NCI-H2171 treated with DMSO at 0.1 percent for 48 hours (cell line): ENCODE measurements at regions not wholly inside any gene's neighbourhood (a gene's known extent, or its start where the extent isn't known, plus 50 kb on each side); places are given as distances from the start of the nearest gene placed in this dataset.
"Not testable (repeated sequence)": the region's sequence is repeated elsewhere in the genome, so short reads cannot be mapped to it uniquely, and the experiment has no call there.

ENCODE experiments used
- DNase-seq: peaks from one replicate; lab custom pipeline; 2025; lab: John Stamatoyannopoulos, UW

DNA sequence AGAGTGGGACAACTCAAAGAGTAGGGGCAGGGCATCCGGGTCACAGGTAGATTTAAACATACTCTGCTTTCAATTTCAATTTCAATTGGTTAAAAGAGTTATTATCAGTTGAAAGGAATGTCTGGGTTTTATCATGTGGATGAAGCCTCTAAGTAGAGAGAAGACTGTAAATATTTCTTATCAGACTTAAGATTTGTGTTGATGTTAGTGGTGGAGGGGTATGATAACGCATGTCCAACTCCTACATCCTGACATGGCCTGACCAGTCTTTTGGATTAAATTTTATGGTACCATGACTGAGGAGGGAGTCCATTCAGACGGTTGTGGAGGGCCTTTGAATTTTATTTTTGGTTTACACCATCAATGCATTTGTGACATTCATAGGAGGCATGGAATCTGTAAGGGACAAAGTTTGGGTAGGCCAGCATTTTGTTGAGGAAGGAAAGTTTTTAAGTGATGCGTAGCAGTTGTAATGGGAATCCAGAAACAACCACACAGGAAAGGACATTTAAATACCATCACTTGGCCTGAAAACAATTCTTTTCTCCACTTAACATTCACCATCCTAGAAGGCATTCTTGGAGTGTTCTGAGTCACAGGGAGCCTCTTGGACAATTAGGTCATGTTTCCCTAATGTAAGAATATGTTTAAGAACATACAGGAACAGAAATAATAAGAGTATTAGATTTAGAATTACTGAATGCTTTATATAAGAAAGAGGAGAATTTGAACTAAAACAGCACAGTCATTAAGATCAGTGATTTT is 371.9 kb downstream of the ATP23 start:
- no peak for DNase-seq

DNA sequence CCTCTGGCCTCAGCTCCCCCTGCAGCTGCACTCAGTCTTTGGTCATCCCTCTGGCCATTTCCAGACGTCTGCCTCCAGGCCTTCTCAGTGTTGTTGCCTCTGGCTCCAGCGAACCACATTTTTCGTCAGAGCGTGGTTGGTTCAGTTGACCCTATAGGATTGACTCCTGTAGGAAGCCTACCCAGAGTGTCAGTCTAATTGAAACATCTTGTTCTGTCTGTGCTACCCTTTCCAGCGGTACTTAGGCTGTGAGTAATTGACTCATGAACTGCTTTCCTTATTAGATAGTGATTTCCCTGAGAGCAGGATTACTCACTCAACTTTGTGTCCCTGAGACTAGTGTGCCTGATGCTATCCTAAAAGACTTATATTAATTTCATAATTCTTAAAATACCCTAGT is 373.2 kb downstream of the ATP23 start:
- no peak for DNase-seq

DNA sequence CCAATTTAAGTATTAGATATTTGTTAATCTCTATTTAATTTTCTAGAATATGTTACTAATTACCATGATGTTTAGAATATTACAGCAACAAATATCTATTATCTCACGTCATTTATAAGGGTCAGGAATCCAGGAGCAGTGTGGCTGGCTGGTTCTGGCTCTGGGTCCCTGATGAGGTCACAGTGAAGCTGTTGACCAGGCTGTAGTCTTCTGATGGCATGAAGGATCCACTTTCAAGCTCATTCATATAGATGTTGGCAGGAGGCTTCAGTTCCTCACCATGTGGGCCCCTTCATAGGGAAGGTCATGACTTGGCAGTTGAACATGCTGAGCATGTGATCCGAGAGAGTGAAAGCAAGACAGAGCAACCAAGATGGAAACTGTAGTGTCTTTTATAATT is 375.6 kb downstream of the ATP23 start:
- DNase-seq, result no peak

DNA sequence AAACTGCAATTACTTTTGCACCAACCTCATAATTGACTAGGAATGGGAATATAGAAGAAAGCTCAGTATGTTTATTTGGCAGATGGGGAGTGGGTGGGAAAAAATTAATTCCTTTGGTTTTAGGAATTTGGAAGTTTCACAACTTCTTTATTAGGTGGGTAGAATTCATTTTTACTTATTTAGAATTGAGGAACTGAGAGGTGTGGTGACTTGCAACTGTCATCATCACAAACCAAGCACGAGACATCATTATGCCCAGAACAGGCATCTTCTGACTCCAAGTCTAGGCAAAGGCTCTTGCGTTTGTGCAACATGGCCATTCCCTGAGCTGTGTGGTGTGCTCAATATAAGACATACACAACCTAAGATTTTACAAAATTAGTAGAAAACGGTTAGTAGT is 380.0 kb downstream of the ATP23 start:
- DNase-seq, result no peak

DNA sequence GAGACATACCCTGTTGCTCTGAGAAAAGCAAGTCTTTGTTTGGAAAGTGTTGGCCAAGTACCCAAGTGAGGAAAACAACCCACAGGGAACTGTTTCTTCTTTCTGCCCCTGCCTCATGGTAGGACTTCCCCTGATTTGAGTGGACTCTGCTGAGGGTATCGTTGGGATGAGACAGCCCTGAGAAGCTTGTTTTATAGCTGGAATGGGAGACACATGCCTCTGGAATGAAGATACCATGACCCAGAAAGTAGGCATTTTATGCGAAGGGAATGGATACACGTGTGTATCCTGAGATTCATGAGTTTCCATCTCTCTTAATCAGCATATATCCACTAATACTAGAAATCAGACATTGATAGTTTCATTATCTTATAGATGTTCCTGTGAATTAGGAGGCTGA is 382.3 kb downstream of the ATP23 start:
- DNase-seq, result no peak

DNA sequence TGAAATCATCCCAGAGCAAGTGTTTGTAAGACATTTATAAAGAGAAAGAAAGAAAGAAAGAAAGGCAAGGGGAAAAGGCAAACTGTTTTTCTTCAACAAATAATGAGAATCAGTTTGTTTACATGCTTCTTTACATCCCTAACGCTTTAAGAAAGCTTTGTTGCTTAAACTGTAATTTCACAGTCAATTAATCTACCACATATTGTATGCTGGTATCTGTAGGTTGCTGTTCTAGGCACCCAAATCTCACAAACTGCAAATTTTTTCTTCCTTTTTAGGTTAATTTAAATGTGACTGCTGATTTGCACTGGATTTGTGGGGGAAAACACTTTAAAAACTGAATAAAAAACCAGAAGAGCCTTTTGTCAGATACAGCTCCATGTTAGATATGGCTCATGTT is 384.2 kb downstream of the ATP23 start:
- no peak for DNase-seq

DNA sequence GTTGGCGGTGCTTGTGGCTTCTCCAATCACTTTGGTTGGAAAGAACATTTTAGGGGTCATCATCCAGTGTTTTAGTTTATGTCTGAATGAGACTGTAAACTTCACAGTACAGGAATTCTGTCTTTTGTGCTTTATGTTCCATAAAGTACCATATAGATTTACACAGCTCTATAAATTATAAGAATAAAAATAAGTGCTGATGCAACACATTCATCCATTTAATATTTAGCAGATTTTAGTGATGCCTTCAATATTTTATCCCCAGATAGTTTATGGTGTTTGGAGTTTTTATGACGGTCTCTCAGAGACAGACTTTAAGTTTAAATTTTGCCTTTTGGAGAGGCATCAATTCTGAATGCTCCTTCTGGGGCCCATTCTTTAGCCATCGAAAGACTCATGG is 385.2 kb downstream of the ATP23 start:
- no peak for DNase-seq

DNA sequence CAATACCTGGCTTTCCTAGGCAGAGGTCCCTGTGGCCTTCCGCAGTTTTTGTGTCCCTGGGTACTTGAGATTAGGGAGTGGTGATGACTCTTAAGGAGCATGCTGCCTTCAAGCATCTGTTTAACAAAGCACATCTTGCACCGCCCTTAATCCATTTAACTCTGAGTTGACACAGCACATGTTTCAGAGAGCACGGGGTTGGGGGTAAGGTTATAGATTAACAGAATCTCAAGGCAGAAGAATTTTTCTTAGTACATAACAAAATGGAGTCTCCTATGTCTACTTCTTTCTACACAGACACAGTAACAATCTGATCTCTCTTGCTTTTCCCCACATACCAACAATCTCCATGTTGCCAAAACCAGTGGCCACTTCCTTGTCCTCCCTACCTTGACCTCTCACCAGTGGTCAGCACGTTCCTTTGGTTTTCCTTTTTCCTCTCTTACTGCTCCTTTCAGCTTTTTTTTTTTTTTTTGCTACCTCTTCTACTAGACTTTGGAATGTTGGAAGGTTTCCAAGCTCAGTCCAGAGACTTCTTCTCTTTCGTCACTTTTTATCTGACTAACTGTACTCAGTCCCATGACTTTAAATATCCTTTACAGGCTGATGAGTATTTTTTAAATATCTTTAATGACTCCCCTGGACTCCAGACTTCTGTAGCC is 395.3 kb downstream of the ATP23 start:
- not testable (repeated sequence) for DNase-seq

DNA sequence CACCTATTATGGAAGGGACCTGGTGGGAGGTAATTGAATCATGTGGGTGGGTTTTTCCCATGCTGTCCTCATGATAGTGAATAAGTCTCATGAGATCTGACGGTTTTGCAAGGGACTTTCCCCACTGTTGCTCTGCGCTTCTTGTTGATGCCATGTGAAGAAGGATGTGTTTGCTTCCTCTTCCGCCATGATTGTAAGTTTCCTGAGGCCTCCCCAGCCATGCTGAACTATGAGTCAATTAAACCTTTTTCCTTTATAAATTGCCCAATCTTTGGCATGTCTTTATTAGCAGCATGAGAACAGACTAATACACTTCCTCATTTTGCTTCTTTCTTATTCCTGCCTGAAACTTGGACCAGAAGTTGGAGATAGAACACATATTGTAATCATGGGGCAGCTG is 396.2 kb downstream of the ATP23 start:
- not testable (repeated sequence) for DNase-seq

DNA sequence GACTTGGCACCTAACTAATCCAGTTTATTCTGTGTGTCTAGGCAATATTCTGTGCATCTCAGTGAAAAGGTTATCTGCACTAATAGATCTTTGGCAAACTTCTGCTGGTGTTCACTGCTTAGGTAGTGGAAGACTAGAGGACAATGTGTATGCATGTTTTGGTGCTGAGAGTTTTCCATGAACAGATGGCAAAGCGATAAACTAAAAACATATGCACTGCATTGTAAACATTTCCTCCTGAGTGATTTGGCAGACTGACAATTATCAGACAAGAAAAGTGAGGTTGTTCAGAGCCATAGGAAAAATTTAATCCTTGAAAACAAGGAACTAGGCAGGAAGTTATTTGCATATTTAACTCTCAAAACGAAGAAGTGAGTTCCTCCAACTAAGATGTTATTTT is 400.4 kb downstream of the ATP23 start:
- peak; percentile 97 for DNase-seq

DNA sequence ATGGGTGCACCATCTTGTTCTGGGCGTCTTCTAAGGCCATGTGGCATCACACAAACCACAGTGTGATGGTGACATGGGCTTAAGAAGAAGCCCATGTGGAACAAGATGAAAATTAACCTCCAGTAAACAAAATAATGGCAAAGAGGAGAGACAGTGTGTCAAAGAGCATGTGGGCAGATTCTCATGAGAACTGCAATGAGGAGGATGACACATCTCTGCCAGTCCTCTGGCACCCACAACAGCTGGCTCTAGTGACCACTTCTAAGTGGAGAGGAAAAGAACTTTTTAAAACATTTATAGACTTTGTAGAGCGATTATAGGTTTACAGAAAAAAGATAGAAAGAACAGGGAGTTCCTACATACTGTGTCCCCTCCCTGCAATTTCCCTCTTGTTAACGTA is 401.4 kb downstream of the ATP23 start:
- DNase-seq, result no peak

DNA sequence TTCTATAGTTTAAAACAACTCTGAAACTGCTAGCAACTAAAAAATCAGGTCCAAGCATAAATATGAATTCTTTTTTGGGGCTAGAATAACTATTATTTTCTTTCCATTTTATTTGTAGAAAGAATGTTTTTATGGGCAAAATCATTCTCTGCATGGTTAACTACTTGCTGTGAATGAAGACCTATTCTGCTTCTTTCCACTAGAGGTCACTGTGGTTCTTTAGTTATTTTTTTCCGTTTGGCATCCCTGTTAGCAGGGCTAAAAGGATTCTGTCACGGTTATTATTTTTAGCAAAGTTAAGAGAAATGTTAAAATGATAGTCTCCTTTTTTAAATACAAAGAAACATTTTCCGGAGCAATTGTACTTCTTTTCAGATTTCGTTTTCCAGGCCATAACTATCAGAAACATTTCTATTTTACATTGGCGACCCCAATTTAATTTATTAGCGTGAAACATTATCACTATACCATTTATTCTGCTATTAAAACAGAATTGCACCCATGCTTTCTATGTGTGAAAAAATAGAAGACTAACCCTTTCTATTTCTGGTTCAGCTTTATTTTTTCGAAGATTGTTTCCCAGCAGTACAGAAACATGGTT is 404.8 kb downstream of the ATP23 start:
- peak; percentile 77 for DNase-seq

DNA sequence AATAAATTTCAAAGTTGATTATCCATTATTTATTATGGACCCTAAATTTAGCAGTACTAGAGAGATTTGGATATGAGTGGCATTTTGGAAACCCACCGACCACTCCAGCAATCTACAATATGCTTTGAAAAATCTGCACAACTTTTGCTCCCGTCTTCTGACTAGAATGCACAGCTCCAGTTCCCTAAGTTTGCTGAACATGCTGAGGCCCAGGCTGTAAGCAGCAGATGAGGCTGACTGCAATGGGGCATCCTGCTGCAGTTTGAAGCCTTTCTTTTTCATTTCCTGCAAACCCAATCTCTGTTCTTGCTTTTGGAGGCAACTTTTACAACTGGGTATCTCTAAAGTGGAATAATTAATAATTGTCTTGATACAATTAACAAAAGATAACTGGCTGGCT is 405.8 kb downstream of the ATP23 start:
- no peak for DNase-seq

DNA sequence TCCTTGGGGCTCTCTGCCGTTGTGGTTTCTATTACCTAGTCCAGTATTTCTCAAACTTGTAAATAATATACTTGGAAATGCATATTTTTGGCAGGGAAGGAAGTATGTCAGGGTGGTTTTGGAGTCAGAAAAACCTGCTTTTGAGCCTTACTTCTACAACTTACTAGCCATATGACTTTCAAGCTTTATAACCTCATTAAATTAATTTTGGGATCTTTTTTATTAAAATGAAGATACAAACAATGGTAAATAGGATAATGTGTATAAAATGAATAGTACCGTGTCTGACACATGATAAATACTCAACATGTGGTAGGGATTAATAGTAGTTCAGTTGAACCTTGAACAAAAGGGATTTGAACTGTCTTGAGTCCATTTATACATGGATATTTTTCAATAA is 406.3 kb downstream of the ATP23 start:
- no peak for DNase-seq

DNA sequence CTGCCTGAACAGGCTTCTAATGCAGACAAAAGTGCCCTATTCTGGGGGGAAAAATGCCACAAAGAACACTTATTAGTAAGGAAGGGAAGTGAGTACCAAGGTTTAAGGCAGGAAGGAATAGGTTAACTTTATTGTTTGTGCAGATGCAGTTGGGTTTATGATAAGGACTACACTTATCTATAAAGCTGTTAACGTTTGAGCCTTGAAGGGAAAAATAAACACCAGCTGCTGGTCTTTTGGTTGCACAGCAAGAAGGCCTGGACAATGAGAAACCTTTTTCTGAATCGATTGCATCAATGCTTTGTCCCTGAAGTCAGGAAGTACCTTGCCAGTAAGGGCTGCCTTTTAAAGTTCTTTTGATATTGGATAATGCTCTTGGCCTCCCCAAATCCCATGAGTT is 407.8 kb downstream of the ATP23 start:
- DNase-seq, result no peak

DNA sequence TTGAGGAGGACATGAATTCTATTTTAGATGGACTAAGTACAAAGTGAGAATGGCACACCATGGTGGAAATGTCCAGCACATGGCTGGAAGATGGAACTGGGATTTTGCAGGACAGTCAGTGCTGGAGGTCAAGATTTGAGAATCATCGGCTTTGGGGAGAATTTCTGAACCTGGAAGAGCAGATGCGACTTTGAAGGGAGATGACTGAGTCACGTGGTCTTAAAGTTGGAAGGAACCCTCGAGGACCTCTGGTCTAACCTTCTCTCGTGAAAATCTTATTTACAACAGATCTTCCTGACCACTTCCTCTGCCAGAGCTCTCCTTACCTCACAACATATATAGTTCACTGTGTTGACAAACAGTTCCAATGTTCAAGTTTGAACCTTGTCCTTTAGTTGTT is 415.4 kb downstream of the ATP23 start:
- DNase-seq, result no peak

DNA sequence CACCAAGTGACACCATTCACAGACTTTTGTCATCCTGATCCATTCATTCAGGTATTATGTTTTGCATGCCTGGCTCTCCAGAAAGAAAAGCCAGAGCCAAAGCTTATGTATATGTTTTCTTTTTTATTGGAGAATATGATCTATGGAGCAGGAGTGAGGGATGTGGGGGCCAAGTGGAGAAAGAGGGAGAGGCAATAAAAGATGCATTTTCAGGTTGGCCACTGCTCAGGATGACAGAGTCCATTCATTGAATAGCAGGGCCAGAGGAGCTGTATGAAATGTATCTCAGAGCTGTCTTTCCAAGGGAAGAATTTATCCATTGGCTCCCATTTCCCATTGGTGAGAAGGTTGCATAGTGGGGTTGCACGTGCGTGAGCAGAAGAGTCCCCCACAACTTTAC is 416.1 kb downstream of the ATP23 start:
- DNase-seq, result no peak

DNA sequence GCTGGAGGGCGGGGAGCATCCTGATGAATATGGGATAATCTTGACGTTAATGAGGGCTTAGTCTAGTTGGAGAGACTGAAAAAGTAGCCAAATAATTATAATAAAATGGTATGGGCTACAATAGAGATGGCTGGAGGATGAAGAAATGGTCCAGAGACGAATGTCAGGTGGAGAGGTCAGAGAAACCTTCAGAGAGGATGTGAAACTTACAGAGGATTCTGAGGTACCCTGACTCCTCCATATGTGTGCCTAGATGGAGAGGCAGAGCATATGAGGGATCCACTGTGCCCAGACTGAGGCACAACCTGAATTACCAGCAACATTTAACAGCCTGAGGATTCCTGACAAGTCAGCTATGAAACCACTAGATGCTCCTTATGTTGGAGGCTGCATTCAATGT is 417.0 kb downstream of the ATP23 start:
- no peak for DNase-seq

DNA sequence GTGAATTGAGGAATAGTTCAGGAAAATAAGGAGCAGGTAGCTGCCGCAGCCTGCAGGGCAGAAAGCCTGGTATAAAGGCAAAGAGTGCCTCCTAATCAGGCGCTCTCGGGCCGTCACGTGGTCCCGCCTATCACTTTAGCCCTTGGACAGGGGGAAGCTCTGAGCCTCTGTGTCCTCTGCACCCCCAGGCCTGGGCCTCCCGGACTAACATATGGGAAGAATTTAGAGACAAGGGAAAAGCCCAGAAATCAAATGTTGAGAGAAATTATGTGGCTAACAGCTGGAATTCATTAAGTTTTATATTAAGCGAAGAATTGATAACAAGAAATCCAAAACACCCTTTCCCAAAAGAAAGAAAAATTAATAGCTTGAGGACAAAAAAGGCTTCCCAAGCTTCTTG is 417.7 kb downstream of the ATP23 start:
- no peak for DNase-seq

DNA sequence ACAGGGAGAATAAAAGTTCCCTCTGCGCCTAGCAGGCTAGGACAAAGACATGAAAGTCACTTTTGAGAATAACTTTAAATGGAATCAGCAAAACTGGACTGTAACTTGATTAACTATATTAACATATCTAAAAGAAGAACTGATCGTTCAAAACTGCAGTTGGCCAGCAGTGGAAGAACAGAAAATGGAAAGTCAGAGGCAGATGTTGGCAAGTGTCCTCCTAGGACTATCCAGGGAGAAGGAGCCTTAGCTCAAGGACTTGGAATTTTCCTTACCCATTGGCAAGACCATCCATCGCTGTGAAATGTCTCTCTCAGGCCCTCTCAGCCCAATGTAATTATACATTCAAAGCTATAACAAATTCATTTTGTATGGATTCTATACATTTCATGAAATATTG is 419.7 kb downstream of the ATP23 start:
- no peak for DNase-seq

DNA sequence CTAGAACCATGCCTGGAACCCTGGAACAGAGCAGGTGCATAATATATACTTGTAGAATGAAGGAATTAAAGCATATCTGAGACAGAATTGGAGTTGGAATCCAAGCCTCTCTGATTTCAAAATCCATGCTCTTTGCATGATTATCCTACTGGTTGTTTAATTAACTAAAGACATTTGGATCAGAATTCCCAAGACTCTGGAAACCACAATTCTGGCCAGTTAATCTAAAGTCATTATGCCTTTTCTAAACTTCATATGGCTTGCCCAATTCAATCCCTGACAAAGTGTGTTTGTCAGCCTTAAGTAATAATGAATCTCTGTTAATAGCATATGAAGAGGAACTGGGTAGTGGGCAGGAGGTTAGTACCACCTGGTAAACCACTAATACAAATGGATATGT is 422.6 kb downstream of the ATP23 start:
- DNase-seq, result no peak

DNA sequence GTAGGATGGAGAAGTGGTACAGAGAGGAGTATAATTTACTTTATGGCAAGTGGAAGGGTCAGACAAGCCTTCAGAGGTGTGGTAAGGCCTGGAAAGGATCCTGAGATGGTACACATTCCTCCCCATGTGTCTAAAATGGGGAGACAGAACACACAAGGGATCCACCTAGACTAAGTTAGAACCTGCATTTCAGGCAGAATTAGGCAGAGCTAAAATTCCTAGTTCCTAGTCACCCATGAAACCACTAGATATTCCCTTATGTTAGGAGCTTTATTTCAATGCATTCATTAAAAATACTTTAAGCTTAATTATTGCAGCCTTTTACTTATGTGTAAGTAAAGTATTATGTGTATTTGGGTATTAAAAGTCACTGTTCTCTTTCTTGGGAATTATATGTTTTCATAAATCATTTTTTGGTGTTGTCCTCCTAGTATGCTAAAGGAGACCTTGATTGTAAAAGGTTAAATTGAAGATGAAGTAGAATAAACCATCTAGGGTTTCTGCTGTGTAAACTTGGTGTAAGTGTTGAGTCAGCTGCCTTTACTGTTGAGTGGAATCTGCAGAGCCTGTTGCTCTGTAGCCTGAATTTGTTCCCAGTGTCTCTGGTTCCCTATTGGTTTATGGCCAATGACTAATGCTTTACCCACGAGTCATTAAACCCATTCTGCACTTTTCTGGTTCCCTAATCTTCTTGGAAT is 423.2 kb downstream of the ATP23 start:
- no peak for DNase-seq

DNA sequence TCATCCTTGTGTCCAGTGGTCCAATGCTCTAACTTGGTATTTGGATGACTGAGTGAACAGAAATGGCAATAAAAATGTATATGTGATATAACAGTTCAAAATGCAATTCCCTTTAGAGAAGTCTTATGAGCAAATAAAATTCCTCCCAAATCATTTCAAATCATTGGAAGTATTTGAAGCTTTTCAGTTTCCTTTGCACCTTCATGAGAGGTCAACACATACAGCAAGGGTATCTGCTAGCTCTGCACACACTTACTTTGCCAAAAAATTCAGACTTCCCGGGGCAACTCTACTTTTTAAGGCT is 423.7 kb downstream of the ATP23 start:
- no peak for DNase-seq
